ACC112 (cell line): ENCODE measurements at regions not wholly inside any gene's neighbourhood (a gene's known extent, or its start where the extent isn't known, plus 50 kb on each side); places are given as distances from the start of the nearest gene placed in this dataset.

Source experiments
- H2AFZ ChIP-seq: fragments of 200-600 bp; sonication (generic); one replicate; pipeline ENCODE4 v1.6.0; 2017; ENCODE audit warnings: antibody characterized with exemption, low read length; ENCODE audit not compliant: unreplicated experiment
- H3K27ac ChIP-seq: fragments of 200-600 bp; sonication (generic); 2 replicates; pipeline ENCODE4 v1.5.1; 2014; ENCODE audit warnings: low read depth, mild to moderate bottlenecking, antibody characterized with exemption, low read length, moderate library complexity
- H3K27me3 ChIP-seq: fragments of 200-600 bp; sonication (generic); 2 replicates; pipeline ENCODE4 v1.6.1; 2014; ENCODE audit warnings: mild to moderate bottlenecking, antibody characterized with exemption, low read length, moderate library complexity, mixed read lengths; ENCODE audit not compliant: insufficient read depth
- H3K36me3 ChIP-seq: fragments of 200-600 bp; sonication (generic); 2 replicates; pipeline ENCODE4 v1.6.1; 2016; ENCODE audit warnings: mild to moderate bottlenecking, antibody characterized with exemption, low read length, moderate library complexity, mixed read lengths; ENCODE audit not compliant: insufficient read depth
- H3K4me1 ChIP-seq: fragments of 200-600 bp; sonication (generic); one replicate; pipeline ENCODE4 v1.6.1; 2016; ENCODE audit warnings: low read length, mixed read lengths; ENCODE audit not compliant: insufficient read depth, unreplicated experiment, control insufficient read depth
- H3K4me3 ChIP-seq: fragments of 200-600 bp; sonication (generic); 2 replicates; pipeline ENCODE4 v1.5.1; 2014; ENCODE audit warnings: mild to moderate bottlenecking, low read depth, low read length
- H3K79me2 ChIP-seq: fragments of 200-600 bp; sonication (generic); one replicate; pipeline ENCODE4 v1.6.0; 2016; ENCODE audit warnings: low read length; ENCODE audit not compliant: control insufficient read depth, unreplicated experiment, insufficient read depth

- no peaks in the 10 kb centered on the region for H3K4me1 ChIP-seq
- no peak overlapping the region for H3K27ac ChIP-seq
- H3K4me3 ChIP-seq = no peak overlapping the region
- H3K36me3 ChIP-seq = no peaks in the 10 kb centered on the region
- H2AFZ ChIP-seq = no peak overlapping the region
- H3K79me2 ChIP-seq = no peaks in the 10 kb centered on the region
- H3K27me3 ChIP-seq = peaks cover 32% of the 10 kb centered on the region
Measured at GRCh38 chr5:158270996-158271554, 412.1 kb upstream of the CLINT1 start.

GRCh38 chr5:158268286-158268685 is 409.3 kb upstream of the CLINT1 start:
- Histone ChIP-seq H3K27ac (no peak overlapping the region), H2AFZ (no peak overlapping the region), H3K4me1 (no peaks in the 10 kb centered on the region), H3K27me3 (peaks cover 26% of the 10 kb centered on the region), H3K4me3 (no peak overlapping the region), H3K36me3 (no peaks in the 10 kb centered on the region), H3K79me2 (no peaks in the 10 kb centered on the region)

- Histone ChIP-seq H3K27ac (no peak overlapping the region), H3K27me3 (peaks cover 30% of the 10 kb centered on the region), H3K4me1 (no peaks in the 10 kb centered on the region), H3K4me3 (no peak overlapping the region), H2AFZ (no peak overlapping the region), H3K36me3 (no peaks in the 10 kb centered on the region), H3K79me2 (no peaks in the 10 kb centered on the region)
Measured at GRCh38 chr5:158267228-158267627, 408.3 kb upstream of the CLINT1 start.

- peaks cover 29% of the 10 kb centered on the region for H3K27me3 ChIP-seq
- no peak overlapping the region for H2AFZ ChIP-seq
- no peaks in the 10 kb centered on the region for H3K4me1 ChIP-seq
- H3K36me3 ChIP-seq = no peaks in the 10 kb centered on the region
- no peaks in the 10 kb centered on the region for H3K79me2 ChIP-seq
- H3K27ac ChIP-seq = no peak overlapping the region
- H3K4me3 ChIP-seq = no peak overlapping the region
Measured at GRCh38 chr5:158265931-158266700, 407.2 kb upstream of the CLINT1 start.

- Histone ChIP-seq H3K4me1 (no peaks in the 10 kb centered on the region), H3K27ac (no peak overlapping the region), H3K27me3 (peaks cover 29% of the 10 kb centered on the region), H3K4me3 (no peak overlapping the region), H2AFZ (no peak overlapping the region), H3K79me2 (no peaks in the 10 kb centered on the region), H3K36me3 (no peaks in the 10 kb centered on the region)
Measured at GRCh38 chr5:158265346-158265745, 406.4 kb upstream of the CLINT1 start.

GRCh38 chr5:158264264-158264663 is 405.3 kb upstream of the CLINT1 start:
- Histone ChIP-seq H3K27ac (no peak overlapping the region), H2AFZ (no peak overlapping the region), H3K79me2 (no peaks in the 10 kb centered on the region), H3K4me3 (no peak overlapping the region), H3K27me3 (peaks cover 29% of the 10 kb centered on the region), H3K4me1 (no peaks in the 10 kb centered on the region), H3K36me3 (no peaks in the 10 kb centered on the region)

- Histone ChIP-seq H3K27me3 (peaks cover 29% of the 10 kb centered on the region), H2AFZ (no peak overlapping the region), H3K79me2 (no peaks in the 10 kb centered on the region), H3K4me1 (no peaks in the 10 kb centered on the region), H3K27ac (no peak overlapping the region), H3K36me3 (no peaks in the 10 kb centered on the region), H3K4me3 (no peak overlapping the region)
Measured at GRCh38 chr5:158261674-158262367, 402.9 kb upstream of the CLINT1 start.

GRCh38 chr5:158256096-158256495 is 397.2 kb upstream of the CLINT1 start:
- Histone ChIP-seq H3K79me2 (no peaks in the 10 kb centered on the region), H3K27me3 (peaks cover 5% of the 10 kb centered on the region; the same call in 1 of the 2 replicates), H3K4me3 (no peak overlapping the region), H3K27ac (no peak overlapping the region), H3K36me3 (no peaks in the 10 kb centered on the region), H3K4me1 (no peaks in the 10 kb centered on the region), H2AFZ (no peak overlapping the region)

GRCh38 chr5:158255609-158256008 is 396.7 kb upstream of the CLINT1 start:
- H3K36me3 ChIP-seq = no peaks in the 10 kb centered on the region
- no peak overlapping the region for H3K4me3 ChIP-seq
- H3K27ac ChIP-seq = no peak overlapping the region
- H3K27me3 ChIP-seq = peaks cover 5% of the 10 kb centered on the region; the same call in 1 of the 2 replicates
- H3K79me2 ChIP-seq = no peaks in the 10 kb centered on the region
- no peaks in the 10 kb centered on the region for H3K4me1 ChIP-seq
- H2AFZ ChIP-seq = no peak overlapping the region

- H3K27ac ChIP-seq = no peak overlapping the region
- peaks cover 45% of the 10 kb centered on the region for H3K27me3 ChIP-seq
- no peak overlapping the region for H3K4me3 ChIP-seq
- H3K79me2 ChIP-seq = no peaks in the 10 kb centered on the region
- H3K4me1 ChIP-seq = no peaks in the 10 kb centered on the region
- no peaks in the 10 kb centered on the region for H3K36me3 ChIP-seq
- no peak overlapping the region for H2AFZ ChIP-seq
Measured at GRCh38 chr5:158246661-158247060, 387.7 kb upstream of the CLINT1 start.

- Histone ChIP-seq H3K27me3 (peaks cover 55% of the 10 kb centered on the region), H3K79me2 (no peaks in the 10 kb centered on the region), H3K36me3 (no peaks in the 10 kb centered on the region), H3K27ac (no peak overlapping the region), H3K4me1 (no peaks in the 10 kb centered on the region), H2AFZ (no peak overlapping the region), H3K4me3 (no peak overlapping the region)
Measured at GRCh38 chr5:158245513-158245912, 386.6 kb upstream of the CLINT1 start.
